HCEC 1CT (cell line): ENCODE measurements at regions not wholly inside any gene's neighbourhood (a gene's known extent, or its start where the extent isn't known, plus 50 kb on each side); places are given as distances from the start of the nearest gene placed in this dataset.

Experiments used
- DNase-seq: peaks from one replicate; pipeline ENCODE4 v3.0.0-alpha.2; 2017

GRCh38 chr1:80101159-80101558 lies 1094.6 kb upstream of the ADGRL4 start:
- no peak for DNase-seq

GRCh38 chr1:80099713-80100112 lies 1093.2 kb upstream of the ADGRL4 start:
- DNase-seq, result no peak

- no peak for DNase-seq
Observed at GRCh38 chr1:80085067-80085466, 1078.5 kb upstream of the ADGRL4 start.

GRCh38 chr1:80083892-80084291 lies 1077.4 kb upstream of the ADGRL4 start:
- no peak for DNase-seq

GRCh38 chr1:80076469-80076868 lies 1069.9 kb upstream of the ADGRL4 start:
- no peak for DNase-seq

GRCh38 chr1:80075351-80075750 lies 1068.8 kb upstream of the ADGRL4 start:
- DNase-seq, result no peak

GRCh38 chr1:80072563-80072962 lies 1066.0 kb upstream of the ADGRL4 start:
- DNase-seq, result no peak

- DNase-seq, result no peak
Observed at GRCh38 chr1:80066060-80066459, 1059.5 kb upstream of the ADGRL4 start.

GRCh38 chr1:80064524-80064923 lies 1058.0 kb upstream of the ADGRL4 start:
- DNase-seq, result peak; percentile 53

GRCh38 chr1:80059940-80060339 lies 1053.4 kb upstream of the ADGRL4 start:
- no peak for DNase-seq

GRCh38 chr1:80056179-80056578 lies 1049.6 kb upstream of the ADGRL4 start:
- no peak for DNase-seq

- peak; percentile 39 for DNase-seq
Observed at GRCh38 chr1:80054129-80054528, 1047.6 kb upstream of the ADGRL4 start.

GRCh38 chr1:80053613-80054012 lies 1047.1 kb upstream of the ADGRL4 start:
- no peak for DNase-seq

GRCh38 chr1:80050523-80050922 lies 1044.0 kb upstream of the ADGRL4 start:
- no peak for DNase-seq

- no peak for DNase-seq
Observed at GRCh38 chr1:80050085-80050484, 1043.6 kb upstream of the ADGRL4 start.

- DNase-seq, result no peak
Observed at GRCh38 chr1:80048716-80049115, 1042.2 kb upstream of the ADGRL4 start.

GRCh38 chr1:80047791-80048190 lies 1041.3 kb upstream of the ADGRL4 start:
- DNase-seq, result peak; percentile 3

GRCh38 chr1:80044662-80045061 lies 1038.1 kb upstream of the ADGRL4 start:
- no peak for DNase-seq

- DNase-seq, result no peak
Observed at GRCh38 chr1:80036690-80037432, 1030.3 kb upstream of the ADGRL4 start.

GRCh38 chr1:80023358-80023757 lies 1016.8 kb upstream of the ADGRL4 start:
- DNase-seq, result no peak

- DNase-seq, result no peak
Observed at GRCh38 chr1:80021891-80022290, 1015.4 kb upstream of the ADGRL4 start.

- DNase-seq, result no peak
Observed at GRCh38 chr1:80018348-80018747, 1011.8 kb upstream of the ADGRL4 start.

GRCh38 chr1:80008934-80009333 lies 1002.4 kb upstream of the ADGRL4 start:
- DNase-seq, result no peak

GRCh38 chr1:80003250-80003649 lies 996.7 kb upstream of the ADGRL4 start:
- DNase-seq, result peak; percentile 9

- no peak for DNase-seq
Observed at GRCh38 chr1:79988401-79988800, 981.9 kb upstream of the ADGRL4 start.
